GM23338 (cell line): ENCODE measurements at regions not wholly inside any gene's neighbourhood (a gene's known extent, or its start where the extent isn't known, plus 50 kb on each side); places are given as distances from the start of the nearest gene placed in this dataset.

Experiments
- ATAC-seq: fragments of 200-7000 bp; cut with Tn5 transposase; 3 replicates; pipeline ENCODE4 v1.9.1; 2020
- DNase-seq: peaks from one replicate; pipeline ENCODE4 v3.0.0-alpha.2; 2015; ENCODE audit warnings: low spot score
- H2AFZ ChIP-seq: fragments of 200-600 bp; sonication (generic); 2 replicates; pipeline ENCODE4 v1.8.0; 2016; ENCODE audit warnings: antibody characterized with exemption, mild to moderate bottlenecking, moderate library complexity
- H3F3A ChIP-seq: fragments of 200-600 bp; sonication (generic); replicated peaks from 2 replicates; pipeline ENCODE4 v1.8.0; 2017; ENCODE audit warnings: antibody characterized with exemption, mixed run types, low read depth
- H3K27ac ChIP-seq: fragments of 200-600 bp; sonication (generic); 2 replicates; pipeline ENCODE4 v1.6.1; 2016; ENCODE audit warnings: low read depth
- H3K27me3 ChIP-seq: fragments of 200-600 bp; sonication (generic); 2 replicates; pipeline ENCODE4 v1.8.0; 2016; ENCODE audit warnings: mild to moderate bottlenecking, mixed run types, moderate library complexity; ENCODE audit not compliant: insufficient read depth
- H3K36me3 ChIP-seq: fragments of 200-600 bp; sonication (generic); 2 replicates; pipeline ENCODE4 v1.8.0; 2016; ENCODE audit warnings: mild to moderate bottlenecking; ENCODE audit not compliant: insufficient read depth
- H3K4me1 ChIP-seq: fragments of 200-600 bp; sonication (generic); 2 replicates; pipeline ENCODE4 v1.8.0; 2016; ENCODE audit warnings: mild to moderate bottlenecking, moderate library complexity; ENCODE audit not compliant: insufficient read depth
- H3K4me2 ChIP-seq: fragments of 200-600 bp; sonication (generic); 2 replicates; pipeline ENCODE4 v1.7.1; 2017; ENCODE audit warnings: mixed run types
- H3K4me3 ChIP-seq: fragments of 200-600 bp; sonication (generic); 2 replicates; pipeline ENCODE4 v1.6.1; 2016; ENCODE audit warnings: mixed run types
- H3K79me2 ChIP-seq: fragments of 200-600 bp; sonication (generic); replicated peaks from 2 replicates; pipeline ENCODE4 v1.8.0; 2017; ENCODE audit warnings: mild to moderate bottlenecking; ENCODE audit not compliant: insufficient read depth
- H3K9me2 ChIP-seq: fragments of 200-600 bp; sonication (generic); 2 replicates; pipeline ENCODE4 v1.8.0; 2017; ENCODE audit not compliant: insufficient read depth
- H4K20me1 ChIP-seq: fragments of 200-600 bp; sonication (generic); replicated peaks from 2 replicates; pipeline ENCODE4 v1.8.0; 2017; ENCODE audit warnings: mild to moderate bottlenecking; ENCODE audit not compliant: insufficient read depth
- H3K27ac Mint-ChIP-seq: 2 replicates; pipeline ENCODE4 v1.8.0; 2020; ENCODE audit warnings: inconsistent platforms, mild to moderate bottlenecking, moderate library complexity, mixed read lengths
- H3K27me3 Mint-ChIP-seq: 3 replicates; pipeline ENCODE4 v1.8.0; 2022; ENCODE audit warnings: low read depth, mild to moderate bottlenecking, moderate library complexity, mixed read lengths, inconsistent platforms; ENCODE audit not compliant: insufficient read depth, poor library complexity
- H3K36me3 Mint-ChIP-seq: 3 replicates; pipeline ENCODE4 v1.8.0; 2021; ENCODE audit warnings: low read depth, mild to moderate bottlenecking, inconsistent platforms, moderate library complexity, mixed read lengths
- H3K4me1 Mint-ChIP-seq: 3 replicates; pipeline ENCODE4 v1.8.0; 2020; ENCODE audit warnings: mild to moderate bottlenecking, inconsistent platforms, mixed read lengths
- H3K4me3 Mint-ChIP-seq: 3 replicates; pipeline ENCODE4 v1.8.0; 2021; ENCODE audit warnings: moderate library complexity, mild to moderate bottlenecking, inconsistent platforms, mixed read lengths
- H3K9me3 Mint-ChIP-seq: 3 replicates; pipeline ENCODE4 v1.8.0; 2020; ENCODE audit warnings: moderate library complexity, mild to moderate bottlenecking, inconsistent platforms, mixed read lengths
- CREB1 ChIP-seq: fragments of 250-450 bp; sonication (Bioruptor Pico); IDR thresholded peaks from 2 replicates; pipeline ENCODE4 v1.5.0; 2020; ENCODE audit warnings: low read depth, mild to moderate bottlenecking, moderate library complexity
- CTCF ChIP-seq, 2 experiments: fragments of 200-600 bp in 1 of 2; sonication (generic) in 1 of 2; conservative IDR thresholded peaks; 2 replicates each; pipeline versions ENCODE4 v1.5.1 to v1.6.1; 2016 to 2017; ENCODE audit warnings: antibody characterized with exemption in 2 of 2, low read depth in 2 of 2, mild to moderate bottlenecking in 2 of 2, moderate library complexity in 1 of 2
- ETS1 ChIP-seq: IDR thresholded peaks from 2 replicates; pipeline ENCODE4 v1.6.1; 2016; ENCODE audit warnings: antibody characterized with exemption
- NANOG ChIP-seq: IDR thresholded peaks from 2 replicates; pipeline ENCODE4 v1.6.1; 2016; ENCODE audit warnings: antibody characterized with exemption, borderline replicate concordance
- REST ChIP-seq: IDR thresholded peaks from one replicate; pipeline ENCODE4 v1.6.1; 2018; ENCODE audit warnings: antibody characterized with exemption; ENCODE audit not compliant: unreplicated experiment
- ZNF114 ChIP-seq: fragments of 250-450 bp; sonication (Bioruptor Pico); IDR thresholded peaks from 2 replicates; pipeline ENCODE4 v1.5.0; 2020; ENCODE audit warnings: mild to moderate bottlenecking, moderate library complexity
- ZNF331 ChIP-seq: fragments of 250-450 bp; sonication (Bioruptor Pico); IDR thresholded peaks from 2 replicates; pipeline ENCODE4 v1.5.0; 2020; ENCODE audit warnings: low read depth, mild to moderate bottlenecking, moderate library complexity

GRCh38 chr10:80739963-80740715, 202.4 kb downstream of the SH2D4B start:
- H3K9me3 Mint-ChIP-seq, result no peaks in the 10 kb centered on the region; the same call in 2 of the 3 replicates
- H3K36me3 Mint-ChIP-seq, result no peaks in the 10 kb centered on the region
- peaks cover 20% of the 10 kb centered on the region; the same call in 1 of the 2 replicates for H3K9me2 ChIP-seq
- no peaks in the 10 kb centered on the region for H3F3A ChIP-seq
- peak overlapping the region; percentile 44; the same call in 1 of the 2 replicates for H2AFZ ChIP-seq
- peak overlapping the region; percentile 1; the same call in 1 of the 3 replicates for H3K4me3 Mint-ChIP-seq
- H3K4me1 ChIP-seq, result peaks cover 29% of the 10 kb centered on the region
- H3K27me3 ChIP-seq, result no peaks in the 10 kb centered on the region
- H3K36me3 ChIP-seq, result no peaks in the 10 kb centered on the region
- no peak overlapping the region for H3K27ac ChIP-seq
- no peak overlapping the region for H3K27ac Mint-ChIP-seq
- H3K79me2 ChIP-seq, result no peaks in the 10 kb centered on the region
- peak; percentile 67 for DNase-seq
- ATAC-seq, result peak; percentile 89
- no peaks in the 10 kb centered on the region for H4K20me1 ChIP-seq
- no peaks in the 10 kb centered on the region for H3K27me3 Mint-ChIP-seq
- TF ChIP-seq CTCF (conservative IDR thresholded peaks at IDR 0.05; ENCODE audit: low read depth in 2 of 2) (peak in 1 of 2 experiments; percentile 34; a peak in 2 of 4 replicates), ZNF114 (CRISPR knock-in tag) (no peak), ETS1 (no peak)
- H3K4me3 ChIP-seq, result no peak overlapping the region
- peaks cover 35% of the 10 kb centered on the region for H3K4me1 Mint-ChIP-seq
- peak overlapping the region; percentile 23; the same call in 1 of the 2 replicates for H3K4me2 ChIP-seq

GRCh38 chr10:80741278-80741677, 203.6 kb downstream of the SH2D4B start:
- no peak for ATAC-seq
- Mint-ChIP-seq H3K4me3 (no peak overlapping the region), H3K36me3 (no peaks in the 10 kb centered on the region), H3K4me1 (peaks cover 28% of the 10 kb centered on the region), H3K27ac (no peak overlapping the region), H3K9me3 (no peaks in the 10 kb centered on the region; the same call in 2 of the 3 replicates), H3K27me3 (no peaks in the 10 kb centered on the region)
- Histone ChIP-seq H3K36me3 (no peaks in the 10 kb centered on the region), H3K9me2 (peaks cover 23% of the 10 kb centered on the region; the same call in 1 of the 2 replicates), H2AFZ (no peak overlapping the region), H4K20me1 (no peaks in the 10 kb centered on the region), H3K4me1 (peaks cover 24% of the 10 kb centered on the region), H3K4me2 (no peak overlapping the region), H3K27me3 (no peaks in the 10 kb centered on the region), H3K27ac (no peak overlapping the region), H3K4me3 (no peak overlapping the region), H3F3A (no peaks in the 10 kb centered on the region), H3K79me2 (no peaks in the 10 kb centered on the region)
- DNase-seq, result no peak
- TF ChIP-seq CTCF (conservative IDR thresholded peaks at IDR 0.05; ENCODE audit: low read depth in 2 of 2) (no peak), REST (no peak), ZNF331 (CRISPR knock-in tag) (no peak), CREB1 (CRISPR knock-in tag) (no peak), NANOG (no peak)
